H9 (cell line): ENCODE measurements at regions not wholly inside any gene's neighbourhood (a gene's known extent, or its start where the extent isn't known, plus 50 kb on each side); places are given as distances from the start of the nearest gene placed in this dataset.

Experiments
- DNase-seq: peaks from one replicate; pipeline ENCODE4 v3.0.0-alpha.2; 2017
- H2AFZ ChIP-seq: one replicate; pipeline ENCODE4 v1.6.1; 2013; ENCODE audit warnings: mild to moderate bottlenecking, low read length, control low read depth, moderate library complexity
- H2AK5ac ChIP-seq: 2 replicates; pipeline ENCODE4 v1.6.1; 2013; ENCODE audit warnings: low read length, control low read depth, mixed read lengths; ENCODE audit not compliant: insufficient read length
- H2BK120ac ChIP-seq: one replicate; pipeline ENCODE4 v1.6.1; 2013; ENCODE audit warnings: low read depth, mild to moderate bottlenecking, low read length, control low read depth, inconsistent platforms; ENCODE audit not compliant: poor library complexity, severe bottlenecking
- H2BK12ac ChIP-seq: 2 replicates; pipeline ENCODE4 v1.6.1; 2013; ENCODE audit warnings: low read length, control low read depth, mixed read lengths, low read depth; ENCODE audit not compliant: insufficient read length
- H2BK15ac ChIP-seq: 2 replicates; pipeline ENCODE4 v1.6.1; 2013; ENCODE audit warnings: low read depth, low read length, control low read depth
- H2BK20ac ChIP-seq: one replicate; pipeline ENCODE4 v1.6.1; 2013; ENCODE audit warnings: low read depth, mild to moderate bottlenecking, low read length, control low read depth, inconsistent platforms; ENCODE audit not compliant: poor library complexity, severe bottlenecking
- H2BK5ac ChIP-seq: 2 replicates; pipeline ENCODE4 v1.6.1; 2013; ENCODE audit warnings: low read length, control low read depth, mixed read lengths; ENCODE audit not compliant: insufficient read length
- H3K14ac ChIP-seq: 2 replicates; pipeline ENCODE4 v1.6.1; 2013; ENCODE audit warnings: low read length, control low read depth; ENCODE audit not compliant: insufficient read depth
- H3K18ac ChIP-seq: 2 replicates; pipeline ENCODE4 v1.6.1; 2013; ENCODE audit warnings: low read depth, mild to moderate bottlenecking, mixed read lengths, low read length, control low read depth; ENCODE audit not compliant: insufficient read length
- H3K23ac ChIP-seq: 2 replicates; pipeline ENCODE4 v1.6.1; 2013; ENCODE audit warnings: low read length, control low read depth, mixed read lengths, low read depth; ENCODE audit not compliant: insufficient read length
- H3K23me2 ChIP-seq: 2 replicates; pipeline ENCODE4 v1.6.1; 2013; ENCODE audit warnings: low read depth, mild to moderate bottlenecking, mixed read lengths, low read length, control low read depth; ENCODE audit not compliant: insufficient read length, poor library complexity, severe bottlenecking
- H3K27ac ChIP-seq: 2 replicates; pipeline ENCODE4 v1.5.1; 2013; ENCODE audit warnings: low read length, control low read depth, mixed read lengths, low read depth; ENCODE audit not compliant: insufficient read length
- H3K27me3 ChIP-seq: 2 replicates; pipeline ENCODE4 v1.6.1; 2013; ENCODE audit warnings: low read length, control low read depth, inconsistent platforms; ENCODE audit not compliant: insufficient read depth
- H3K4ac ChIP-seq: 2 replicates; pipeline ENCODE4 v1.6.1; 2013; ENCODE audit warnings: low read depth, mild to moderate bottlenecking, control low read depth, inconsistent platforms, low read length, moderate library complexity
- H3K4me1 ChIP-seq: 2 replicates; pipeline ENCODE4 v1.6.1; 2013; ENCODE audit warnings: low read length, control low read depth, inconsistent platforms; ENCODE audit not compliant: insufficient read depth
- H3K4me2 ChIP-seq: 2 replicates; pipeline ENCODE4 v1.6.1; 2013; ENCODE audit warnings: low read length, control low read depth, mixed read lengths; ENCODE audit not compliant: insufficient read length, insufficient read depth
- H3K56ac ChIP-seq: 2 replicates; pipeline ENCODE4 v1.6.1; 2013; ENCODE audit warnings: low read depth, mild to moderate bottlenecking, mixed read lengths, low read length, control low read depth; ENCODE audit not compliant: insufficient read length
- H3K79me1 ChIP-seq: 2 replicates; pipeline ENCODE4 v1.6.1; 2013; ENCODE audit warnings: low read depth, mild to moderate bottlenecking, moderate library complexity, low read length, control low read depth, inconsistent platforms; ENCODE audit not compliant: insufficient read depth, poor library complexity, severe bottlenecking
- H3K79me2 ChIP-seq: 2 replicates; pipeline ENCODE4 v1.6.1; 2013; ENCODE audit warnings: low read length, control low read depth, inconsistent platforms; ENCODE audit not compliant: insufficient read depth
- H3K9ac ChIP-seq: 2 replicates; pipeline ENCODE4 v1.6.1; 2013; ENCODE audit warnings: low read length, control low read depth, mixed read lengths; ENCODE audit not compliant: insufficient read length; ENCODE audit errors: extremely low read depth
- H3K9me3 ChIP-seq: one replicate; pipeline ENCODE4 v1.6.1; 2013; ENCODE audit warnings: low read depth, low read length, inconsistent platforms; ENCODE audit not compliant: control insufficient read depth
- H3T11ph ChIP-seq: one replicate; pipeline ENCODE4 v1.6.1; 2013; ENCODE audit warnings: mild to moderate bottlenecking, low read length, control low read depth, inconsistent platforms
- H4K20me1 ChIP-seq: one replicate; pipeline ENCODE4 v1.6.1; 2013; ENCODE audit not compliant: control insufficient read depth, insufficient read length, insufficient read depth
- H4K5ac ChIP-seq: 2 replicates; pipeline ENCODE4 v1.6.1; 2013; ENCODE audit warnings: low read depth, mild to moderate bottlenecking, mixed read lengths, low read length, control low read depth; ENCODE audit not compliant: insufficient read length
- H4K8ac ChIP-seq: replicated peaks from 2 replicates; pipeline ENCODE4 v1.6.1; 2013; ENCODE audit warnings: low read length, control low read depth, mixed read lengths, low read depth; ENCODE audit not compliant: insufficient read length
- H4K91ac ChIP-seq: 2 replicates; pipeline ENCODE4 v1.6.1; 2013; ENCODE audit warnings: low read depth, mild to moderate bottlenecking, moderate library complexity, mixed read lengths, low read length, control low read depth; ENCODE audit not compliant: insufficient read length
- H3K27ac Mint-ChIP-seq, 3 experiments: 2 replicates in 2 of 3; 3 replicates in 1 of 3; pipeline ENCODE4 v1.8.0; 2020 to 2021; ENCODE audit warnings: mixed read lengths in 3 of 3, mild to moderate bottlenecking in 1 of 3, moderate library complexity in 1 of 3
- H3K27me3 Mint-ChIP-seq: 2 replicates; pipeline ENCODE4 v1.8.0; 2021; ENCODE audit warnings: low read depth, mild to moderate bottlenecking, moderate library complexity, mixed read lengths
- H3K36me3 Mint-ChIP-seq, 3 experiments: 2 replicates in 2 of 3; 3 replicates in 1 of 3; pipeline ENCODE4 v1.8.0; 2020 to 2021; ENCODE audit warnings: low read depth in 3 of 3, mixed read lengths in 3 of 3; ENCODE audit not compliant: insufficient read depth in 1 of 3
- H3K4me1 Mint-ChIP-seq, 2 experiments: 2 replicates each; pipeline ENCODE4 v1.8.0; 2020; ENCODE audit warnings: mixed read lengths in 2 of 2
- H3K4me3 Mint-ChIP-seq, 2 experiments: 2 replicates in 1 of 2; 3 replicates in 1 of 2; pipeline ENCODE4 v1.8.0; 2020 to 2021; ENCODE audit warnings: mild to moderate bottlenecking in 2 of 2, mixed read lengths in 2 of 2, moderate library complexity in 1 of 2
- H3K9me3 Mint-ChIP-seq, 2 experiments: 2 replicates in 1 of 2; 3 replicates in 1 of 2; pipeline ENCODE4 v1.8.0; 2020; ENCODE audit warnings: mild to moderate bottlenecking in 2 of 2, mixed read lengths in 2 of 2, moderate library complexity in 1 of 2
- WGBS: extraction: QIAGEN DNeasy Blood & Tissue Kit; methylation state at CpG from one replicate; pipeline ENCODE4 v1.1.7; 2013; ENCODE audit warnings: missing lambda C conversion rate, low lambda C conversion rate, mixed read lengths; ENCODE audit not compliant: insufficient read length; ENCODE audit errors: extremely low coverage; 5-methylcytosine and 5-hydroxymethylcytosine counted together
- TF ChIP-seq, protein P1 (sequence below): fragments of 200-600 bp; sonication (generic); conservative IDR thresholded peaks from 3 replicates; pipeline ENCODE4 v1.8.0; 2021; ENCODE audit warnings: antibody characterized with exemption, mild to moderate bottlenecking

DNA sequence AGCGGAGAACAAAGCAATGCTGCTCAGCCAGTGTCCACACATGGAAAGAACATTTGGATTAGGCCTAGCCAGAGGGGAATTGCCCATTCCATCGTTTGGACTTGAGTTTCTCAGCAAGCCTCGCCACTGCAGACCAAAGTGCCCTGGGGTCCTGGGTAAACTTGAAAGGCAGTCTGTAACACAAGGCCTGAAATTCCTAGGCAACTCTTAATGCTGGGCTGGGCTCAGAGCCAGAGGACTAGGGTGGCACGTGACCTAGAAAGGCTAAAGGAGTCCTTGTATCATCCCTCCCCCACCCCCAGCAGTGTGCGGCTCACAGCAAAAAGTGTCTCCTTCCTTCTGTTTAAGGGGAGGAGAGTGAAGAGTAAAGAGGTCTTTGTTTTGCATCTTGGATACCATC, 210.4 kb upstream of the ARX start:
- Histone ChIP-seq H2AK5ac (no peak overlapping the region), H4K20me1 (no peaks in the 10 kb centered on the region), H3K27me3 (no peaks in the 10 kb centered on the region), H2BK120ac (no peak overlapping the region), H3K9me3 (no peaks in the 10 kb centered on the region), H3K4ac (no peak overlapping the region), H3K23me2 (no peaks in the 10 kb centered on the region), H3K4me2 (no peak overlapping the region), H2BK5ac (no peak overlapping the region), H2BK20ac (no peak overlapping the region), H4K91ac (no peak overlapping the region), H3K18ac (no peak overlapping the region), H3T11ph (no peak overlapping the region), H3K14ac (no peak overlapping the region), H3K79me2 (no peaks in the 10 kb centered on the region), H3K9ac (no peak overlapping the region), H4K5ac (no peak overlapping the region), H3K4me1 (no peaks in the 10 kb centered on the region), H3K27ac (no peak overlapping the region), H2BK15ac (no peak overlapping the region), H3K56ac (no peak overlapping the region), H4K8ac (no peak overlapping the region), H2AFZ (no peak overlapping the region), H2BK12ac (no peak overlapping the region), H3K23ac (no peak overlapping the region), H3K79me1 (no peaks in the 10 kb centered on the region)
- H3K27ac Mint-ChIP-seq: no peak overlapping the region
- WGBS: no CpG with 5 or more reads among the region's 5 CpGs
- DNase-seq: no peak
- H3K9me3 Mint-ChIP-seq: peaks cover 21 to 35% of the 10 kb centered on the region in 2 experiments
- TF ChIP-seq, protein P1, sequence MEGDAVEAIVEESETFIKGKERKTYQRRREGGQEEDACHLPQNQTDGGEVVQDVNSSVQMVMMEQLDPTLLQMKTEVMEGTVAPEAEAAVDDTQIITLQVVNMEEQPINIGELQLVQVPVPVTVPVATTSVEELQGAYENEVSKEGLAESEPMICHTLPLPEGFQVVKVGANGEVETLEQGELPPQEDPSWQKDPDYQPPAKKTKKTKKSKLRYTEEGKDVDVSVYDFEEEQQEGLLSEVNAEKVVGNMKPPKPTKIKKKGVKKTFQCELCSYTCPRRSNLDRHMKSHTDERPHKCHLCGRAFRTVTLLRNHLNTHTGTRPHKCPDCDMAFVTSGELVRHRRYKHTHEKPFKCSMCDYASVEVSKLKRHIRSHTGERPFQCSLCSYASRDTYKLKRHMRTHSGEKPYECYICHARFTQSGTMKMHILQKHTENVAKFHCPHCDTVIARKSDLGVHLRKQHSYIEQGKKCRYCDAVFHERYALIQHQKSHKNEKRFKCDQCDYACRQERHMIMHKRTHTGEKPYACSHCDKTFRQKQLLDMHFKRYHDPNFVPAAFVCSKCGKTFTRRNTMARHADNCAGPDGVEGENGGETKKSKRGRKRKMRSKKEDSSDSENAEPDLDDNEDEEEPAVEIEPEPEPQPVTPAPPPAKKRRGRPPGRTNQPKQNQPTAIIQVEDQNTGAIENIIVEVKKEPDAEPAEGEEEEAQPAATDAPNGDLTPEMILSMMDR: no peak
- no peaks in the 10 kb centered on the region for H3K4me1 Mint-ChIP-seq
- H3K27me3 Mint-ChIP-seq: no peaks in the 10 kb centered on the region; the same call in 1 of the 2 replicates
- no peak overlapping the region for H3K4me3 Mint-ChIP-seq
- H3K36me3 Mint-ChIP-seq: no peaks in the 10 kb centered on the region; a peak in 1 of 7 replicates
